VCaP (cell line): ENCODE measurements at regions not wholly inside any gene's neighbourhood (a gene's known extent, or its start where the extent isn't known, plus 50 kb on each side); places are given as distances from the start of the nearest gene placed in this dataset.

Experiments
- H3K27ac ChIP-seq: fragments of 450-650 bp; 2 replicates; pipeline ENCODE4 v1.5.1; 2017
- TF ChIP-seq, protein P1 (sequence below): fragments of 450-650 bp; conservative IDR thresholded peaks from 2 replicates; pipeline ENCODE4 v1.5.1; 2017; ENCODE audit warnings: mild to moderate bottlenecking, moderate library complexity

DNA sequence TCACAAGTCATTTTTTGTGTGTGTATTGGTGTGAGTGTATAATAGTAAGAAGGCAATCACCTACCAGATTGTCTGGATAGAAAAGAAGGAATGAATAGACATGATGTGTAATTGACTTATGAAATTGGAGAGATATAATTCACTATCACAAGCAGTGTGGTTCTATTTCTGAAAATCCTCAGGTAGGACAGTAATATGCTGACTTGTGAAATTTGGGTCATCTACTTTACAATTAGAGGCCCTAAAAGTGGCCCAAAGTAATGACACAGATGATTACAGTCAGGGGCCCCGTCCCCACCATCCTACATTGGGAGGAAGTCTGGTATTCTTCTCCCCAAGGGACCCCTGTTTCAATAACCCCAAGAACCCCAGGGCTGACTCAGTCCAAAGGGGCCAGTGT, 73.6 kb upstream of the SELENOK start:
- H3K27ac ChIP-seq, result no peak overlapping the region
- TF ChIP-seq, protein P1, sequence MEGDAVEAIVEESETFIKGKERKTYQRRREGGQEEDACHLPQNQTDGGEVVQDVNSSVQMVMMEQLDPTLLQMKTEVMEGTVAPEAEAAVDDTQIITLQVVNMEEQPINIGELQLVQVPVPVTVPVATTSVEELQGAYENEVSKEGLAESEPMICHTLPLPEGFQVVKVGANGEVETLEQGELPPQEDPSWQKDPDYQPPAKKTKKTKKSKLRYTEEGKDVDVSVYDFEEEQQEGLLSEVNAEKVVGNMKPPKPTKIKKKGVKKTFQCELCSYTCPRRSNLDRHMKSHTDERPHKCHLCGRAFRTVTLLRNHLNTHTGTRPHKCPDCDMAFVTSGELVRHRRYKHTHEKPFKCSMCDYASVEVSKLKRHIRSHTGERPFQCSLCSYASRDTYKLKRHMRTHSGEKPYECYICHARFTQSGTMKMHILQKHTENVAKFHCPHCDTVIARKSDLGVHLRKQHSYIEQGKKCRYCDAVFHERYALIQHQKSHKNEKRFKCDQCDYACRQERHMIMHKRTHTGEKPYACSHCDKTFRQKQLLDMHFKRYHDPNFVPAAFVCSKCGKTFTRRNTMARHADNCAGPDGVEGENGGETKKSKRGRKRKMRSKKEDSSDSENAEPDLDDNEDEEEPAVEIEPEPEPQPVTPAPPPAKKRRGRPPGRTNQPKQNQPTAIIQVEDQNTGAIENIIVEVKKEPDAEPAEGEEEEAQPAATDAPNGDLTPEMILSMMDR, result no peak

DNA sequence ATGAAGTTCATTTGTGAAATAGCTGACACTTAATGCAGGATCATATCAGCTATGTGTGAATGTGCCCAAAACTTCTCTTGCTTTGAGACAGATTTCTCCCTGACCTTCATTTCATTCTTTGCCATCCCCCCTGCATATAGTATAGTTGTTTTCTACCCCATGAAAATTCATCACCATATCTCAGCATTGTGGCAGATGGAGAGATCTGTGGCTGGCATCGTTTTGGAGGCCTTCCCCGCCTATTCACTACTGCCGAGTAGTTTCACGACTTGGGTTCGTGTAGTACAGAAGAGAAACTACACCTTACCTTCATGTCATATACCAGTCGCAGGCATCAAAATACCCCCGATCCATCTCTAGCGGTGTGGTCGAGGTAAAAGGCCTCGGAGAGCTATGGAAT, 66.2 kb upstream of the SELENOK start:
- H3K27ac ChIP-seq, result no peak overlapping the region

DNA sequence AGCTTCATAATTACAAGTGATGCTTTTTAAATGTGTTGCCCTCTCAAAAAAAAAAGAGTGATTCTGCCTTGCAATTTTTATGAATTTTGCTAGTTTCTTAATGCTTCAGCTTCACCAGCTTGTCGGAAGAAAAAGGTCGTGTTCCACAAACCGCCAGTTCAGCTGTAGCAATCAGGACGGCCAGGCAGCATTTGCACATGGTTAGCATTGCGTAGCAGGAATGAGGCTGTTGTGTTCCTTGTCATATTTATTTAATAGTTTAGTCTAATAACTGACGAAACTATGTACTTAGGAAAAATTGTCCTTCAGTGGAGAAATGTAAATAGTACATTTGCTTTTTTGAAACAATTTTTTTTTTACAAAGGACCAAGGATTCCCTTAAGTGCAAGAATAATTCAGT, 64.9 kb upstream of the SELENOK start:
- H3K27ac ChIP-seq, result no peak overlapping the region
- TF ChIP-seq, protein P1, result no peak

More for the DNA sequence above, 66.2 kb upstream of the SELENOK start:
- TF ChIP-seq, protein P1, result no peak

DNA sequence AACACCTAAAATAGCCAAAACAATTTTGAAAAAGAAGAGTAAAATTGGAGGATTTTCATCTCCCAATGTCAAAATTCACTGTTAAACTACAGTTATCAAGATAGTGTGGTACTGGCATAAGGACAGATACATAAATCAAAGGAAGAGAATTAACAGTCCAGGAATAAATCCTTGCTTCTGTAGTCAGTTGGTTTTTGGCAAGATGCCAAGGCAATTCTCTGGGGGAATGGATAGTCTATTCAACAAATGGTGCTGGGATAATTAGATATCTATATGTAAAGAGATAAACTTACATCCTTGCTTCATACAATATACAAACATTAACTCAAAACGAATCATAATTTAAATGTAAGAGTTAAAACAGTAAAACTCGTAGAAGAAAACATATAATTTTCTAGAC, 57.9 kb upstream of the SELENOK start:
- TF ChIP-seq, protein P1, result no peak

DNA sequence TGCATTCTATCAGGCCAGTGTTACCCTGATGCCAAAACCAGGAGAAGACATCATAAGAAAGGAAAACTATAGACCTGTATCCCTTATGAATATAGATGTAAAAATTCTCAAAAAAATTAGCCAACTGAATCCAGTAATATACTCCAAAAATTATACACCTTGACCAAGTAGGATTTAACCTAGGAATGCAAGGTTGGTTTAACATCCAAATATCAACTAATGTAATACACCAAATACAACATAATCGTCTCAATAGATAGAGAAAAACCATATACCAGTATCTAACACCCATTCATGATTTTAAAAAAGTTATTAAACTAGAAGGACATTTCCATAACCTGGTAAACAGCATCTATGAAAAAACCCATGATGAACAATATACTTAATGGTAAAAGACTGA, 56.5 kb upstream of the SELENOK start:
- TF ChIP-seq, protein P1, result no peak
- no peak overlapping the region for H3K27ac ChIP-seq

More for the DNA sequence above, 57.9 kb upstream of the SELENOK start:
- no peak overlapping the region for H3K27ac ChIP-seq

DNA sequence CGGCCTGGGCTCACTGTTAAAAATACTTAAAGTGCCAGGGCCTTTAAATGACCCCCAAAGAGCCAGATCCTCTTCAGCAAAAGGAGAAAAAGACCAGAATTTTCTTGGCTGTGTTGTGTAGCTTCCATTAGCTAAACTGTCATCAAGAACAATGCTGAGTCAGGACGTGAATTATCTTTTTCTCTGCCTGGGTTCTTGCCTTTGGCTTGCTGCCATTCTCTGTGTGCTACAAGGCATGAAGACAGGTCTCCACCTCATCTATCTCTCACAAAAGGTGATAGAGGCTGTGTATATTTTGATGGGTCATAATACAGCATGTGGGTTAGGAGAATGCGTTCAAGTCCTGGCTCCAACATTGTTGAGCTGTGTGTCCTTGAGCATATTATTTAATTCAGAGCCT, 52.4 kb upstream of the SELENOK start:
- H3K27ac ChIP-seq, result no peak overlapping the region
- TF ChIP-seq, protein P1, result no peak

DNA sequence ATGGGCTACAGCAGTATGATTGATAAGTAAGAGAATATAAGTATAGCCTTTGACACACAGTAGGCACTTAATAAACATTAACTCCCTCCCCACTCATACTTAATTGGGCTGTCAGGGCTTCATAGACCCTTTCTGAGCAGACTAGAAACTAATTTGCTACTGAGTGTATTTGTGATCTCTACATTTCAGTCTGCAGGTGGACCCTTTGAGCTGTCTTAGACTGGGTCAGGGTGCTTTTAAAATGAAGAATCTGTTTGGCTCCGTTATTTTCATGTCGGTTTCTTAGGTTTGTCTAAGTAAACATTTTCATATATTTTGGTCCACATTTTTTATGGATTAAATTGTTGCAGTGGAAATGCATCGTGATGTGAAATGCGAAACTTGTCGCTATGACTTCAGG, 50.3 kb upstream of the SELENOK start:
- TF ChIP-seq, protein P1, result peak; percentile 76
- H3K27ac ChIP-seq, result no peak overlapping the region
